Peyer's patch (tissue), 4 donors: ENCODE measurements at regions not wholly inside any gene's neighbourhood (a gene's known extent, or its start where the extent isn't known, plus 50 kb on each side); places are given as distances from the start of the nearest gene placed in this dataset.

ENCODE experiments used
- DNase-seq, 3 donors: peaks; one replicate each; pipeline ENCODE4 v3.0.0-alpha.2; 2017 to 2019
- H3K27ac ChIP-seq, 4 donors: fragments of 200-600 bp; sonication (generic); one replicate each; pipeline ENCODE4 v1.5.1; 2016 to 2019
- H3K27me3 ChIP-seq, 2 donors: fragments of 200-600 bp; sonication (generic); one replicate each; pipeline ENCODE4 v1.5.1; 2019
- H3K36me3 ChIP-seq, 3 donors: fragments of 200-600 bp; sonication (generic); one replicate each; pipeline ENCODE4 v1.5.1; 2016 to 2019
- H3K4me1 ChIP-seq, 4 donors: fragments of 200-600 bp; sonication (generic); one replicate each; pipeline ENCODE4 v1.5.1; 2016 to 2019
- H3K4me3 ChIP-seq, 4 donors: fragments of 200-600 bp; sonication (generic); 1 replicate in 3 of 4; 2 replicates in 1 of 4; pipeline ENCODE4 v1.5.1; 2016 to 2019; ENCODE audit warnings: mild to moderate bottlenecking in 1 of 4
- H3K9me3 ChIP-seq, 4 donors: fragments of 200-600 bp; sonication (generic); one replicate each; pipeline ENCODE4 v1.5.1; 2016 to 2019; ENCODE audit warnings: mild to moderate bottlenecking in 1 of 4
- POLR2A ChIP-seq, 2 donors: fragments of 450-650 bp; IDR thresholded peaks; one replicate each; pipeline ENCODE4 v1.5.1; 2017; ENCODE audit warnings: antibody characterized with exemption in 2 of 2, mild to moderate bottlenecking in 2 of 2, moderate library complexity in 2 of 2
- TF ChIP-seq, protein P1 (sequence below), 6 experiments: fragments of 450-650 bp in 4 of 6; fragments of 200-600 bp in 2 of 6; sonication (generic) in 1 of 6; IDR thresholded peaks; one replicate each; pipeline ENCODE4 v1.5.1; 2017 to 2019; ENCODE audit warnings: antibody characterized with exemption in 6 of 6, mild to moderate bottlenecking in 3 of 6, moderate library complexity in 1 of 6

DNA sequence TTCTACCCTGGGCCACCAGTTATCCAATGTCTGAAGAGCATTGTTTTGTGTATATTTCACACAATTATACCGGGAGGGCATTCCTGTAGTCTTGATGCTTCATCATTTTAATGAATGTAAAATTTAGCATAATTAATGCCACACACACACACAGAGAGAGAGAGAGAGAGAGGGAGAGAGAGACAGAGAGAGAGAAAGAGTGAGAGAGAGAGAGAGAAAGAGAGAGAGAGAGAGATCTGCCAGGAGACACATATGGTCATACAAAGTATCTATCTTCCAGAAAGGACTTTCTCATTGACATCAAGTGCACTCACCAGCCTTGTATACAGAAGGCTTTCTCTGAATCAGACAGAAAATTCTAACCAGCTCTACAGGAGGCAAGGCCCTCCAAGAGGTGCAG, 72.3 kb downstream of the KLF6 start:
- Histone ChIP-seq H3K36me3 (no peaks in the 10 kb centered on the region), H3K27ac (no peak overlapping the region), H3K9me3 (peaks cover 0 to 4% (median 0%) of the 10 kb centered on the region in 4 donors), H3K4me3 (no peak overlapping the region), H3K4me1 (no peaks in the 10 kb centered on the region), H3K27me3 (no peaks in the 10 kb centered on the region)
- TF ChIP-seq, protein P1, sequence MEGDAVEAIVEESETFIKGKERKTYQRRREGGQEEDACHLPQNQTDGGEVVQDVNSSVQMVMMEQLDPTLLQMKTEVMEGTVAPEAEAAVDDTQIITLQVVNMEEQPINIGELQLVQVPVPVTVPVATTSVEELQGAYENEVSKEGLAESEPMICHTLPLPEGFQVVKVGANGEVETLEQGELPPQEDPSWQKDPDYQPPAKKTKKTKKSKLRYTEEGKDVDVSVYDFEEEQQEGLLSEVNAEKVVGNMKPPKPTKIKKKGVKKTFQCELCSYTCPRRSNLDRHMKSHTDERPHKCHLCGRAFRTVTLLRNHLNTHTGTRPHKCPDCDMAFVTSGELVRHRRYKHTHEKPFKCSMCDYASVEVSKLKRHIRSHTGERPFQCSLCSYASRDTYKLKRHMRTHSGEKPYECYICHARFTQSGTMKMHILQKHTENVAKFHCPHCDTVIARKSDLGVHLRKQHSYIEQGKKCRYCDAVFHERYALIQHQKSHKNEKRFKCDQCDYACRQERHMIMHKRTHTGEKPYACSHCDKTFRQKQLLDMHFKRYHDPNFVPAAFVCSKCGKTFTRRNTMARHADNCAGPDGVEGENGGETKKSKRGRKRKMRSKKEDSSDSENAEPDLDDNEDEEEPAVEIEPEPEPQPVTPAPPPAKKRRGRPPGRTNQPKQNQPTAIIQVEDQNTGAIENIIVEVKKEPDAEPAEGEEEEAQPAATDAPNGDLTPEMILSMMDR (IDR thresholded peaks at IDR 0.05): no peak
- TF ChIP-seq POLR2A (IDR thresholded peaks at IDR 0.05): no peak
- DNase-seq: no peak

DNA sequence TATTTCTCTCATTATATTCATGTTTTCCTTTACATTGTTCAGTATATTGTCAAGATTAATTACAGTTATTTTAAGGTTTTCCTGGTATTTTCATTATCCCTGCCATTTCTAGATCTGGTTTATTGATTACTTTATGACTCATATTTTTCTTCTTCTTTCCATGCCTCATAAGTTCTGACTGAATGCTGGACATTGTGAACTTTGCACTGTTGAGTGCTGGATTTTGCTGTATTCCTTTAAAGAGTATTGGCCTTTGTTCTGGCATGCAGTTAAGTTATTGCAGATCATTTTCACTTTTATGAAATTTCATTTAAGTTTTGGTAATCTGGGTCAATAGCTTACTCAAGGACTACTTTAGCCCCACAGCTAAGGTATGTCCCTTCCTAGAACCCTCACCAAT, 73.1 kb downstream of the KLF6 start:
- DNase-seq: no peak
- Histone ChIP-seq H3K36me3 (no peaks in the 10 kb centered on the region), H3K4me3 (no peak overlapping the region), H3K4me1 (no peaks in the 10 kb centered on the region), H3K9me3 (peaks cover 0 to 4% (median 0%) of the 10 kb centered on the region in 4 donors), H3K27me3 (no peaks in the 10 kb centered on the region), H3K27ac (no peak overlapping the region)
- TF ChIP-seq, protein P1 (IDR thresholded peaks at IDR 0.05): no peak
- no peak for TF ChIP-seq POLR2A (IDR thresholded peaks at IDR 0.05)

DNA sequence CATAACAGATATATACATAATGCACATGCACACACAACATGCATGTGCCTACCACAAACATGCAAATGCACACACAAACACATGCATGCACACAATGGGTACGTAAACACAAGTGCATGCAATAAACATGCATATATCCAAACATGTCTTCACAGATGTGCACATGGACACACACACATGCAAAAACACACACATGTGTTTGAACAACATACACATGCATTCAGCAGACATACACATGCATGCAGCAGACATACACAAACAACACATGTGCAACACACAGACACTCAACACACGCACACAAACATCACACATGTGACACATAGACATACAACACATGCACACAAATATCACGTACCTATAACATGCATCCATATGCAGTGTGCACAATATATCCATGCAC, 74.2 kb downstream of the KLF6 start:
- DNase-seq: no peak
- peaks cover 0 to 4% (median 0%) of the 10 kb centered on the region in 4 donors for H3K9me3 ChIP-seq
- TF ChIP-seq POLR2A (IDR thresholded peaks at IDR 0.05): no peak
- TF ChIP-seq, protein P1 (IDR thresholded peaks at IDR 0.05): no peak
- no peak overlapping the region for H3K4me3 ChIP-seq
- no peak overlapping the region for H3K27ac ChIP-seq
- no peaks in the 10 kb centered on the region for H3K27me3 ChIP-seq
- no peaks in the 10 kb centered on the region for H3K36me3 ChIP-seq
- H3K4me1 ChIP-seq: no peaks in the 10 kb centered on the region

DNA sequence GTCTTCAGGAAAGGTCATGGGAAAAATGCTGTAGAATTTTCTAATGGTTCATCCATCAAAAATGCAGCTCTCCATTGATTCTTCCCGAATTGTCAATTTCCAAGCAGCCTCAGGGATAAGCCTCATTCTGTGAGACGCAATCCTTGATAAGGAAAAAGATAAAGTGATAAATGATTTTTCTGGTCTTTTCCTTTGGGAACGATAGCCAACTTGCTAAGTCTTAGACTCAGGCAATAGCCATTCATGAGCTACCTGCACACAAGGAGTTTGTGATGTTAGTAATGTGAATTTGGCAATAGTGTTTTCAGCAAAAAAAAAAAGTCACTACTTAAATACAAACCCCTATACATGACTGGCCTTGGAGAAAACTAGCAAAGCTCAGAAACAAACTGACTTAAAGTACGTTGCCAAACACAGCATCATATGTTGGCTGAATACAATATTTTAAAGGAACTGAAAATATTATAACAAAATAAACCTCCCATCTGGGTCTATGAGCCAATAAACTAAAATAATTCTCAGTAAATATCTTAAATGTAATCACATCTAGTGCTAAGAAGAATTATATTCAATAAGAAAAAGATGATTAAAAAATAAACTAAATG, 75.5 kb downstream of the KLF6 start:
- Histone ChIP-seq H3K4me3 (no peak overlapping the region), H3K27me3 (no peaks in the 10 kb centered on the region), H3K36me3 (no peaks in the 10 kb centered on the region), H3K4me1 (no peaks in the 10 kb centered on the region), H3K9me3 (peaks cover 0 to 4% (median 0%) of the 10 kb centered on the region in 4 donors), H3K27ac (no peak overlapping the region)
- DNase-seq: no peak
- TF ChIP-seq, protein P1 (IDR thresholded peaks at IDR 0.05): no peak
- no peak for TF ChIP-seq POLR2A (IDR thresholded peaks at IDR 0.05)

DNA sequence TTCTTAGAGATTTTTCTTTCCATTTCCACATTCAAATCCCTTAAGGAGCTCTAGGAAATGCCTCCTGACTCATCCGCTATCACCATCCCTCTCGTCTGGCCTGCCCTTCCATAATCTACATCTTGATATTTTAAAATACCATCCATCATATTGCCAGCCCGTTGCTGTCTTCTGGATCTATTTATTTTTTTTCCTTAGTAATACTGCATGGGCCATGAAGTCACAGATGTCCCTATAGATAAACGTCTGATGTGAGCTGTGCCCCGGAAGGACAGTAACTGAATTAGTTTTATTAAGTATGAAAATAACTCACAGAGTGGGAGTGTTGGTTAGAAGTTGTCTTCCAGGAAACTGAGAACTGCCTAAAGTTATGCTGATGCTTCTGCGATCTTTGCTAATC, 76.2 kb downstream of the KLF6 start:
- no peaks in the 10 kb centered on the region for H3K4me1 ChIP-seq
- no peak overlapping the region for H3K27ac ChIP-seq
- no peaks in the 10 kb centered on the region for H3K27me3 ChIP-seq
- TF ChIP-seq, protein P1 (IDR thresholded peaks at IDR 0.05): no peak
- TF ChIP-seq POLR2A (IDR thresholded peaks at IDR 0.05): no peak
- no peak overlapping the region for H3K4me3 ChIP-seq
- DNase-seq: no peak
- H3K36me3 ChIP-seq: no peaks in the 10 kb centered on the region
- peaks cover 0 to 4% (median 0%) of the 10 kb centered on the region in 4 donors for H3K9me3 ChIP-seq
